ENCODE measurements at regions not wholly inside any gene's neighbourhood (a gene's known extent, or its start where the extent isn't known, plus 50 kb on each side); places are given as distances from the start of the nearest gene placed in this dataset.

GRCh38 chr4:166277401-166277800, 404.4 kb downstream of the TLL1 start:
- no peak for TF ChIP-seq CTCF (IDR thresholded peaks at IDR 0.05)
- TF ChIP-seq EZH2 (IDR thresholded peaks at IDR 0.05), result no peak
